GM21737 (cell line): ENCODE measurements at regions not wholly inside any gene's neighbourhood (a gene's known extent, or its start where the extent isn't known, plus 50 kb on each side); places are given as distances from the start of the nearest gene placed in this dataset.
A peak's percentile ranks its signal among the peaks of the same experiment; 100 is the strongest.

ENCODE experiments used
- ATAC-seq: cut with Tn5 transposase; IDR thresholded peaks from one replicate; pipeline ENCODE4 v1.9.1; 2021; ENCODE audit warnings: mild to moderate bottlenecking, moderate library complexity; ENCODE audit not compliant: unreplicated experiment

GRCh38 chr20:7029019-7029418, 261.5 kb downstream of the BMP2 start:
- no peak for ATAC-seq

- no peak for ATAC-seq
Observed at GRCh38 chr20:7031222-7031621, 263.7 kb downstream of the BMP2 start.

GRCh38 chr20:7038029-7038428, 270.5 kb downstream of the BMP2 start:
- no peak for ATAC-seq

GRCh38 chr20:7057611-7058010, 290.1 kb downstream of the BMP2 start:
- ATAC-seq, result no peak

- no peak for ATAC-seq
Observed at GRCh38 chr20:7078804-7079203, 311.3 kb downstream of the BMP2 start.

GRCh38 chr20:7080472-7080871, 313.0 kb downstream of the BMP2 start:
- ATAC-seq, result no peak

- no peak for ATAC-seq
Observed at GRCh38 chr20:7085467-7085866, 318.0 kb downstream of the BMP2 start.

- no peak for ATAC-seq
Observed at GRCh38 chr20:7087803-7088202, 320.3 kb downstream of the BMP2 start.

GRCh38 chr20:7090001-7090400, 322.5 kb downstream of the BMP2 start:
- ATAC-seq, result no peak

GRCh38 chr20:7090811-7091210, 323.3 kb downstream of the BMP2 start:
- no peak for ATAC-seq

GRCh38 chr20:7091655-7092054, 324.2 kb downstream of the BMP2 start:
- ATAC-seq, result no peak

- ATAC-seq, result no peak
Observed at GRCh38 chr20:7094438-7094997, 327.0 kb downstream of the BMP2 start.

GRCh38 chr20:7106910-7107309, 339.4 kb downstream of the BMP2 start:
- no peak for ATAC-seq

GRCh38 chr20:7108929-7109328, 341.4 kb downstream of the BMP2 start:
- no peak for ATAC-seq

- ATAC-seq, result no peak
Observed at GRCh38 chr20:7113577-7114466, 346.3 kb downstream of the BMP2 start.

- ATAC-seq, result no peak
Observed at GRCh38 chr20:7123457-7123856, 356.0 kb downstream of the BMP2 start.

- no peak for ATAC-seq
Observed at GRCh38 chr20:7124120-7124519, 356.6 kb downstream of the BMP2 start.

GRCh38 chr20:7136886-7137285, 369.4 kb downstream of the BMP2 start:
- ATAC-seq, result no peak

- peak; percentile 77 for ATAC-seq
Observed at GRCh38 chr20:7137395-7138151, 370.1 kb downstream of the BMP2 start.

- ATAC-seq, result no peak
Observed at GRCh38 chr20:7144464-7144863, 377.0 kb downstream of the BMP2 start.

- no peak for ATAC-seq
Observed at GRCh38 chr20:7146552-7147219, 379.2 kb downstream of the BMP2 start.
